Prostate gland (tissue), 2 donors: ENCODE measurements at regions not wholly inside any gene's neighbourhood (a gene's known extent, or its start where the extent isn't known, plus 50 kb on each side); places are given as distances from the start of the nearest gene placed in this dataset.

Experiments
- DNase-seq: peaks from one replicate; pipeline ENCODE4 v3.0.0-alpha.2; 2019; ENCODE audit warnings: low spot score
- H3K27ac ChIP-seq, 2 donors: fragments of 200-600 bp; sonication (generic); 2 replicates each; pipeline ENCODE4 v1.5.1; 2017 to 2019
- H3K27me3 ChIP-seq: fragments of 200-600 bp; sonication (generic); replicated peaks from 2 replicates; pipeline ENCODE4 v1.5.1; 2019; ENCODE audit not compliant: insufficient read depth
- H3K36me3 ChIP-seq, 2 donors: fragments of 200-600 bp; sonication (generic); 1 replicate in 1 of 2; 2 replicates in 1 of 2; pipeline versions ENCODE4 v1.5.1 to v1.8.1; 2017 to 2019
- H3K4me1 ChIP-seq: fragments of 200-600 bp; sonication (generic); replicated peaks from 2 replicates; pipeline ENCODE4 v1.5.1; 2019
- H3K4me3 ChIP-seq, 2 donors: fragments of 200-600 bp; sonication (generic); 2 replicates each; pipeline ENCODE4 v1.5.1; 2017 to 2019
- H3K9me3 ChIP-seq: fragments of 200-600 bp; sonication (generic); 2 replicates; pipeline ENCODE4 v1.5.1; 2017
- CTCF ChIP-seq, 4 experiments: fragments of 200-600 bp in 2 of 4; fragments of 450-650 bp in 2 of 4; sonication (generic) in 2 of 4; IDR thresholded peaks; 1 replicate in 3 of 4; 2 replicates in 1 of 4; pipeline ENCODE4 v1.5.1; 2016 to 2019; ENCODE audit warnings: antibody characterized with exemption in 4 of 4, mild to moderate bottlenecking in 2 of 4, moderate library complexity in 2 of 4
- POLR2A ChIP-seq: fragments of 450-650 bp; IDR thresholded peaks from one replicate; pipeline ENCODE4 v1.6.1; 2016; ENCODE audit warnings: antibody characterized with exemption, mild to moderate bottlenecking
- POLR2AphosphoS5 ChIP-seq: sonication (generic); formaldehyde crosslinking; IDR thresholded peaks from one replicate; pipeline ENCODE4 v1.6.1; 2017; ENCODE audit warnings: antibody characterized with exemption
- WGBS: methylation state at CpG from one replicate; pipeline ENCODE4 v1.1.5; 2018; 5-methylcytosine and 5-hydroxymethylcytosine counted together
- intact Hi-C: fragments of 100-400 bp; cut with DNase I; formaldehyde crosslinking; loops from one replicate; pipeline ENCODE4 v1.14.2; 2022

GRCh38 chr3:64445109-64445943, 220.1 kb upstream of the PRICKLE2 start:
- Histone ChIP-seq H3K4me1 (no peaks in the 10 kb centered on the region), H3K4me3 (peak overlapping the region; percentile 44 to 51), H3K27me3 (no peaks in the 10 kb centered on the region), H3K27ac (no peak overlapping the region), H3K36me3 (no peaks in the 10 kb centered on the region), H3K9me3 (no peaks in the 10 kb centered on the region)
- intact Hi-C loops: no loop called here
- DNase-seq: no peak
- TF ChIP-seq POLR2AphosphoS5: no peak
- TF ChIP-seq CTCF (IDR thresholded peaks at IDR 0.05): no peak
- TF ChIP-seq POLR2A: no peak
- 5% methylated on average over 42 of the region's 79 CpGs for WGBS

DNA sequence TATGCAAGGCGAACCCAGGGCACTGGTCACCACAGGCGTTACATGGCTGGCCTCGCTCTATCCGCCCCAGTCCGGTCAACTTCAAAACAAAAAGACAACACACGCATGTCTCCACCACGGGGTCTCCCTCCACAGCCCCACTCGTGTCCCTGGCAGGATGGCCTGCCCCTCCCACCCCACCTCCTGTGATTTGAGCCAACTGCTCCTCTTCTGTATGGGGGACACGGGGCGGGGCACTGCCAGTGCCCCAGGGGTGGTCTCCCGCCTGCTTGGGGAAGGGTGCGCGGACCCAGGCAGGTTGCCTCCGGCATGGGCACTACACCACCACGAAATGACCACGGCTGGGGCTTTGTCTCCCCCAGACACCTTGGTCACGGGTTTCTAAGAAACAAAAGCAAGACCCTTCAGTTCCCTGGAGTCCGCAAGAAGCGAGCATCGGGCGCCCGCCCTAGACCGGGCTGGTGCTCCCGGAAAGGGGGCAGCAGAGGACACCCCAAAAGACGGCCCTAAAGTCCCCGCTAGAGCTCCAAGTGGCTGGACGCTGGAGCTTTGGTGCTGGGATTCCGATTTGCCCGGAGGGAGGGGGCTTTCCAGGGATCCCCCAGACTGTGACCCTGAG, 219.3 kb upstream of the PRICKLE2 start:
- Histone ChIP-seq H3K9me3 (no peaks in the 10 kb centered on the region), H3K27ac (no peak overlapping the region), H3K4me3 (peak overlapping the region; percentile 44 to 51), H3K36me3 (no peaks in the 10 kb centered on the region), H3K27me3 (no peaks in the 10 kb centered on the region), H3K4me1 (no peaks in the 10 kb centered on the region)
- intact Hi-C loops: no loop called here
- no peak for TF ChIP-seq POLR2AphosphoS5
- TF ChIP-seq POLR2A: no peak
- no peak for TF ChIP-seq CTCF (IDR thresholded peaks at IDR 0.05)
- DNase-seq: no peak
- 13% methylated on average over 27 of the region's 29 CpGs for WGBS

DNA sequence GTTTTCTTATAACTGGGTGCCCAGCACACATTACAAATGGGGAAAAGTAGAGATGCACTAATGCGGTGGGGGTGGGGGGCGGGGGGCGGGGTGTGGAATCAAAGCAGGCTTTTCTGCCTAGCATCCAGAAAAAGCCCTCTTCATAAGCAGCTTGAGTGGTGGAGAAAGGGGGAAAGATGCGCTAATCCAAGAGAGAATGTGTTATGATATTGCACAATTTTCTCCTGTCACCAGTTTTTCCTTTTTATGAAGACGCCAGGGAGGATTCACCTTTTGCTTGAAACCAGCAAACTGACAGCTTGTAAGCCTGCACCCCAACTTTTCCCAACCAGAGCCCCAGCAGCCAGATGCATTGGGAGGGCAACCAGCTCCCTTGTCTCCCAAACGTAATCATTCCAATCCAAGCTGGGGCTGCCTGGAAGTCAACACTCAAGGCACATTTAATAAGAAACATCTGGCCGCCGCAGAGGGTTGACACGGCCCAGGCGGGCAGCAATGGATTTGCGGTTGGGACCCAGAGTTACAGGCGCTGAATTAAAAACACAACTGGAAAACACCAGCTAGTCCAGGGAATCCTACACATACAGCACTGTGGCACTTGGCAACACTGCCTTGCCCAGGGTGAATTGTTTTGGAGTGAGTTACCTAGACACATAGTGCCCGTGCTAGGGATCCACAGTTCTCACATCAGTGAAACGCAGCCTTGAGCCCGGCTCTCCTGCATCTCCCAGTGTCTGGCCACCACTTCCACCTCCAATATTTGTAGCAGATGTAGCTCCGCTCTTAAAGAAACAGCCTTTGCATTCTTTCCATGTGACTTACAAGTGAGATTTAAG, 218.5 kb upstream of the PRICKLE2 start:
- no peaks in the 10 kb centered on the region for H3K36me3 ChIP-seq
- H3K27ac ChIP-seq: no peak overlapping the region
- 47% methylated on average over 16 of the region's 16 CpGs for WGBS
- no peak for DNase-seq
- H3K4me1 ChIP-seq: no peaks in the 10 kb centered on the region
- TF ChIP-seq CTCF (IDR thresholded peaks at IDR 0.05) (no peak), POLR2AphosphoS5 (no peak), POLR2A (no peak)
- no peaks in the 10 kb centered on the region for H3K27me3 ChIP-seq
- H3K4me3 ChIP-seq: no peak overlapping the region
- intact Hi-C loops: no loop called here
- no peaks in the 10 kb centered on the region for H3K9me3 ChIP-seq

- Histone ChIP-seq H3K4me3 (no peak overlapping the region), H3K27me3 (no peaks in the 10 kb centered on the region), H3K27ac (no peak overlapping the region), H3K4me1 (no peaks in the 10 kb centered on the region), H3K9me3 (no peaks in the 10 kb centered on the region), H3K36me3 (no peaks in the 10 kb centered on the region)
- WGBS: 53% methylated on average over 6 of the region's 6 CpGs
- intact Hi-C loops: no loop called here
- TF ChIP-seq CTCF (IDR thresholded peaks at IDR 0.05) (no peak), POLR2A (no peak), POLR2AphosphoS5 (no peak)
- no peak for DNase-seq
These were observed 216.6 kb upstream of the PRICKLE2 start for GRCh38 chr3:64441861-64442260.
